ENCODE measurements at regions not wholly inside any gene's neighbourhood (a gene's known extent, or its start where the extent isn't known, plus 50 kb on each side); places are given as distances from the start of the nearest gene placed in this dataset.
A peak's percentile ranks its signal among the peaks of the same experiment; 100 is the strongest.

GRCh38 chr20:7637184-7637583, 303.1 kb downstream of the HAO1 start:
- no peak overlapping the region for H3K9ac ChIP-seq (ENCODE audit: low read depth, low read length)
- H3K36me3 ChIP-seq (ENCODE audit: insufficient read depth, low read length), result no peaks in the 10 kb centered on the region
- H3K4me3 ChIP-seq (ENCODE audit: low read depth in 1 of 2, low read length in 2 of 2), result no peak overlapping the region
- no peak overlapping the region for H3K4me2 ChIP-seq (ENCODE audit: insufficient read depth, low read length)
- no peaks in the 10 kb centered on the region for H3K9me3 ChIP-seq (ENCODE audit: insufficient read depth, low read length, severe bottlenecking)
- no peak overlapping the region for H2AFZ ChIP-seq (ENCODE audit: low read depth, low read length)
- H3K27ac ChIP-seq (ENCODE audit: low read length), result no peak overlapping the region
- ATAC-seq (ENCODE audit: insufficient read depth, low read depth) (peak; percentile 74), DNase-seq (peak; percentile 8)
- H3K27me3 ChIP-seq (ENCODE audit: insufficient read depth, low read length, poor library complexity), result no peaks in the 10 kb centered on the region
- H3K79me2 ChIP-seq (ENCODE audit: insufficient read depth, low read length), result no peaks in the 10 kb centered on the region
- H4K20me1 ChIP-seq (ENCODE audit: insufficient read depth, low read length), result no peaks in the 10 kb centered on the region
- peaks cover 10% of the 10 kb centered on the region for H3K4me1 ChIP-seq (ENCODE audit: insufficient read depth, low read length)
- no peak for TF ChIP-seq CTCF (IDR thresholded peaks at IDR 0.05; ENCODE audit: borderline replicate concordance, extremely low read depth, low read length, poor library complexity, severe bottlenecking)
- TF ChIP-seq EZH2 (IDR thresholded peaks at IDR 0.05; ENCODE audit: borderline replicate concordance, low read depth, low read length, severe bottlenecking), result no peak

- peaks cover 14% of the 10 kb centered on the region for H3K9me3 ChIP-seq (ENCODE audit: insufficient read depth, low read length, severe bottlenecking)
- H3K36me3 ChIP-seq (ENCODE audit: insufficient read depth, low read length), result no peaks in the 10 kb centered on the region
- no peaks in the 10 kb centered on the region for H3K4me1 ChIP-seq (ENCODE audit: insufficient read depth, low read length)
- H3K27me3 ChIP-seq (ENCODE audit: insufficient read depth, low read length, poor library complexity), result no peaks in the 10 kb centered on the region
- no peak overlapping the region for H3K4me3 ChIP-seq (ENCODE audit: low read depth in 1 of 2, low read length in 2 of 2)
- no peaks in the 10 kb centered on the region for H4K20me1 ChIP-seq (ENCODE audit: insufficient read depth, low read length)
- no peak for ATAC-seq (ENCODE audit: insufficient read depth, low read depth)
- H3K4me2 ChIP-seq (ENCODE audit: insufficient read depth, low read length), result no peak overlapping the region
- no peaks in the 10 kb centered on the region for H3K79me2 ChIP-seq (ENCODE audit: insufficient read depth, low read length)
- H3K9ac ChIP-seq (ENCODE audit: low read depth, low read length), result no peak overlapping the region
- TF ChIP-seq EZH2 (IDR thresholded peaks at IDR 0.05; ENCODE audit: borderline replicate concordance, low read depth, low read length, severe bottlenecking), result no peak
- TF ChIP-seq CTCF (IDR thresholded peaks at IDR 0.05; ENCODE audit: borderline replicate concordance, extremely low read depth, low read length, poor library complexity, severe bottlenecking), result no peak
- H2AFZ ChIP-seq (ENCODE audit: low read depth, low read length), result no peak overlapping the region
- no peak overlapping the region for H3K27ac ChIP-seq (ENCODE audit: low read length)
- DNase-seq, result no peak
Measured at GRCh38 chr20:7650086-7650879, 290.0 kb downstream of the HAO1 start.

DNA sequence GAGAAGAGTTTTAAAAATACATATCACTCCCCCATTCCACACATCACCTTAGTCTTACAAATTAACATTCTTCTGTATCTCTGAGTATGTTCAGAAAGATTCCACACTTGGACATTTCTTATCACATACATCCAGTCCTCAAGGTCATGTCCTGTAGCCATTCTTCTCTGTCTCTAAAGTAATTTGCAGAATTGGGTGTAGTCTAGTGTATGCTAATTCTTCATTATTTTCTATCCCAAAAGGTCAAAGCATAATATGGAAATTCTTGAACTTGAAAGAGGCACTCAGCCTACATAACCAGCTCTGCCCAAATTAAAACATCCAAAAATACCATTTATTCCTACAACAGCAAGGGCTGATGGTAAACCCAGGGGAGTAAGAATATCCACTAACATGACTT, 286.0 kb downstream of the HAO1 start:
- Histone ChIP-seq H3K9me3 (ENCODE audit: insufficient read depth, low read length, severe bottlenecking) (no peaks in the 10 kb centered on the region), H2AFZ (ENCODE audit: low read depth, low read length) (no peak overlapping the region), H4K20me1 (ENCODE audit: insufficient read depth, low read length) (no peaks in the 10 kb centered on the region), H3K36me3 (ENCODE audit: insufficient read depth, low read length) (no peaks in the 10 kb centered on the region), H3K4me1 (ENCODE audit: insufficient read depth, low read length) (no peaks in the 10 kb centered on the region), H3K4me2 (ENCODE audit: insufficient read depth, low read length) (no peak overlapping the region), H3K9ac (ENCODE audit: low read depth, low read length) (no peak overlapping the region), H3K79me2 (ENCODE audit: insufficient read depth, low read length) (no peaks in the 10 kb centered on the region), H3K4me3 (ENCODE audit: low read depth in 1 of 2, low read length in 2 of 2) (no peak overlapping the region), H3K27ac (ENCODE audit: low read length) (no peak overlapping the region), H3K27me3 (ENCODE audit: insufficient read depth, low read length, poor library complexity) (no peaks in the 10 kb centered on the region)
- no peak for DNase-seq
- ATAC-seq (ENCODE audit: insufficient read depth, low read depth), result no peak
- TF ChIP-seq CTCF (IDR thresholded peaks at IDR 0.05; ENCODE audit: borderline replicate concordance, extremely low read depth, low read length, poor library complexity, severe bottlenecking), result no peak
- no peak for TF ChIP-seq EZH2 (IDR thresholded peaks at IDR 0.05; ENCODE audit: borderline replicate concordance, low read depth, low read length, severe bottlenecking)

All from DND-41 (cell line).